ENCODE measurements at regions not wholly inside any gene's neighbourhood (a gene's known extent, or its start where the extent isn't known, plus 50 kb on each side); places are given as distances from the start of the nearest gene placed in this dataset.

- TF ChIP-seq, protein P1, sequence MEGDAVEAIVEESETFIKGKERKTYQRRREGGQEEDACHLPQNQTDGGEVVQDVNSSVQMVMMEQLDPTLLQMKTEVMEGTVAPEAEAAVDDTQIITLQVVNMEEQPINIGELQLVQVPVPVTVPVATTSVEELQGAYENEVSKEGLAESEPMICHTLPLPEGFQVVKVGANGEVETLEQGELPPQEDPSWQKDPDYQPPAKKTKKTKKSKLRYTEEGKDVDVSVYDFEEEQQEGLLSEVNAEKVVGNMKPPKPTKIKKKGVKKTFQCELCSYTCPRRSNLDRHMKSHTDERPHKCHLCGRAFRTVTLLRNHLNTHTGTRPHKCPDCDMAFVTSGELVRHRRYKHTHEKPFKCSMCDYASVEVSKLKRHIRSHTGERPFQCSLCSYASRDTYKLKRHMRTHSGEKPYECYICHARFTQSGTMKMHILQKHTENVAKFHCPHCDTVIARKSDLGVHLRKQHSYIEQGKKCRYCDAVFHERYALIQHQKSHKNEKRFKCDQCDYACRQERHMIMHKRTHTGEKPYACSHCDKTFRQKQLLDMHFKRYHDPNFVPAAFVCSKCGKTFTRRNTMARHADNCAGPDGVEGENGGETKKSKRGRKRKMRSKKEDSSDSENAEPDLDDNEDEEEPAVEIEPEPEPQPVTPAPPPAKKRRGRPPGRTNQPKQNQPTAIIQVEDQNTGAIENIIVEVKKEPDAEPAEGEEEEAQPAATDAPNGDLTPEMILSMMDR (IDR thresholded peaks at IDR 0.05): no peak
- TF ChIP-seq POLR2A (IDR thresholded peaks at IDR 0.05): no peak
Observed at GRCh38 chr2:198534756-198535155, 730.4 kb downstream of the PLCL1 start.
